GM21447 (cell line): ENCODE measurements at regions not wholly inside any gene's neighbourhood (a gene's known extent, or its start where the extent isn't known, plus 50 kb on each side); places are given as distances from the start of the nearest gene placed in this dataset.
"Not testable (repeated sequence)": the region's sequence is repeated elsewhere in the genome, so short reads cannot be mapped to it uniquely, and the experiment has no call there.

ENCODE experiments used
- ATAC-seq: cut with Tn5 transposase; IDR thresholded peaks from one replicate; pipeline ENCODE4 v1.9.1; 2021; ENCODE audit not compliant: unreplicated experiment

GRCh38 chr3:102034639-102035451 is 185.5 kb downstream of the NFKBIZ start:
- ATAC-seq, result no peak

DNA sequence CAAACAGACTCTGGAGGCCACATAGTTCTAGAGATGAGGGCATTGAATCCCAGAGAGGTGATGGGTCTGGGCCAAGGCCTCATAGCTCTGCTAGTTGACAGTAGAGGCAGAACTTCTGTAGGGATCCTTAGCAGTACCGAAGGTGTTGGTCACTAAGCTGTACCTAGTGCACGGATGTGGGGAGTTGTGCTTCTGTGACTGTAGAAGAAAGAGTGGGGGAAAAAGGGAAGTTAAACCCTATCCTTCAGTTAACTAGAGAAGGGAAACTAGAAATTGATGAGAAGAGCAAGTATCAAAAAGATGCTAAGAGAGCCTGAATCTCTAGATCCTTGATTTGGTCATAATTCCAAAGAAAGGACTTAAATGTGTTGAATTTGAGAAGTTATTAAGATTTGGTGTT is 186.7 kb downstream of the NFKBIZ start:
- ATAC-seq, result peak; percentile 49

GRCh38 chr3:102036472-102036871 is 187.2 kb downstream of the NFKBIZ start:
- ATAC-seq, result no peak

- no peak for ATAC-seq
These were observed 187.9 kb downstream of the NFKBIZ start for GRCh38 chr3:102037209-102037608.

DNA sequence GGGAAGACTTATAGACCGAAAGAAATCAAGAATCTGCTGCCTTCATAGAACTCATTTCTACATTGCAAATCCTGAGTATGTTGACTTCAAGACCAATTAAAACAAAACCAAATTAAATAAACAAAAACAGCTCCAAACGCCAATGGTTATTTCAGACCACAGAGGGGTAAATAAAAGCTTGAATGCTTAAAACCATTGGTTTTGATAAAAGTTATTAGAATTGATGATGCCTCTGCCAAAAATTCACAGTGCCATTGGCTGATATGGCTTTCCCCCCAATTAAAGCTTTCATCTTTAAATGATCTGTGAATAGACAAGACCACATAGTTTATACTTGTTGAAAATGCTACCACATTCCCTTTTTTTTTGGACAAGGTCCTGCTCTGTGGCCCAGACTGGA is 188.5 kb downstream of the NFKBIZ start:
- ATAC-seq, result no peak

- ATAC-seq, result peak; percentile 84
These were observed 189.3 kb downstream of the NFKBIZ start for GRCh38 chr3:102038477-102039142.

- not testable (repeated sequence) for ATAC-seq
These were observed 190.8 kb downstream of the NFKBIZ start for GRCh38 chr3:102040144-102040543.

- no peak for ATAC-seq
These were observed 204.2 kb downstream of the NFKBIZ start for GRCh38 chr3:102053375-102053989.

GRCh38 chr3:102054543-102055080 is 205.3 kb downstream of the NFKBIZ start:
- no peak for ATAC-seq

DNA sequence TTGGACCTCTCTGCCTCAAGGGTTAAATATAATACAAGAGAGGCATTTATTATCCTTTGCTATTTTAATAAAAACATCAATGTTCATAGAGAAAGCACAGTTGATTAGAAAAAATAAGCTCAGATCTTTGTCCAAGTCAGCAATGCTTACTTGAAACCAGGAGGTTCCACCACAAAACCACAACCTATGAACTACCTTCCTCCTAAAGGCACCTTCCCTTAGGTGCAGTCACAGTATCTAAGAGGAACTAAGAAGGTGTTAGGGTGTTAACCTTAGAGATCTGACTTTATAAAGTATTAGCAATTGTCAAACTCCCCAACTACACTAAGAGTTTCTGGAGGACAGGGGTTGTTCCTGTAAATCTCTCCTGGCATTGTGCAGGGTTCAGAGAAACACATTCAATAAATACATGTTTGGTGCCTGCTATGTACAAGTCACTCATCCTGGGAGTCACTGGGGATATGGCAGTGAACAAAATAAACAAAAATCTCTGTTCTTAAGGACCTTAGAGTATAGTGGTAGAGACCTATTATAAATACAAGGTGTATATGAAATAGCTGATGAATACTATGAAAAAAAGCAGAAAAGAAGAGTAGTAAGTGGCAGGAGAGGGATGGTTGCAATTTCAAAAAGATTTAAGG is 208.6 kb downstream of the NFKBIZ start:
- peak; percentile 71 for ATAC-seq

DNA sequence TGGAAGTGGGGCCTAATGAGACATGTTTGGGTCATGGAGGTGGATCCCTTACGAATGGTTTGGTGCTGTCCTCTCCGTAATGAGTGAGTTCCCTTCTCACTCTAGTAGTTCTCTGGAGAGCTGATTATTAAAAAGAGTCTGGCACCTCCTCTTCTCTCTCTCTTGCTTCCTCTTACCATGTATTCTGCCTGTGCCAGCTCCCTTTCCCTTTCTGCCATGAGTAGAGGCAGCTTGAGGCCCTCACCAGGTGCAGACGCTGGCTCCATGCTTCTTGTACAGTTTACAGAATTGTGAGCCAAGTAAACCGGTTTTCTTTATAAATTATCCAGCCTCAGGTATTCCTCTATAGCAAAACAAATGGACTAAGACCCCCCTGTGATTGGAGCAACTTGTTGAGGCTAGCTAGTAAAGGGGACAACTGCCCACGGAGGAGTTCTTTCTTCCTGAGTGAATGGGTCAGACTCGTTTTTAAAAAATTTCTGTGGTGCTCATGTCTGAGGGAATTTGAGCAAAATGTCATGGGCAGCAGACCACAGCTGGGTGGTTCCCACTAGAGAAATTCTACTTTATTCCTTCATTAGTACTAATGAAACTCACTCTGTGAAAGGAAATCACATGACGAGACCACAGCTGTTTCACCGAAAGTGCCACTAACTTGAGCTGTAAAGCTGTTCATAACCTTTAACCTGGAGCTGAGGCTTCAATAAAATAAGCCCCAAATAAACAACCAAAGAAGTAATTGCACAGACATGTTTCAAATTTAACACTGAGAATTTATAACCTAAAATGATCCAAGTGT is 210.0 kb downstream of the NFKBIZ start:
- peak; percentile 80 for ATAC-seq

DNA sequence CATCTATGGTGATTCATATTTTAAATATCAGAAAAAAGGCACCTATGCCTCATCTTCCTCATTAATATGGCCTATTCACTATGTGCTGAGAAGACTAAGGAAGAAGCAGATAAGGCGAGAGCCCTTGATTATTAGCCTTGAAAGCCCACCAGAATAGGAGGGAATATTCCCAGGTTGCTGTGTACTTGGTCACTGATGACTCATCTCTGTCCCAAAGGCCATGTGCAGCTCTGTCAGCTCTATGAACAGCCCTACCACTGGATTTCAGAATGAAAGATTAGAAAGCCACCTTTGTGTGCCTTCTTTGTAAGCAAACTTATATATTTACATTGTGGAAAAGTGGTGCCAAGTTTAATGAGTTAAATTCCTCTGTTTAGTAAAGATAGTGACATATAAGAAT is 211.5 kb downstream of the NFKBIZ start:
- no peak for ATAC-seq

DNA sequence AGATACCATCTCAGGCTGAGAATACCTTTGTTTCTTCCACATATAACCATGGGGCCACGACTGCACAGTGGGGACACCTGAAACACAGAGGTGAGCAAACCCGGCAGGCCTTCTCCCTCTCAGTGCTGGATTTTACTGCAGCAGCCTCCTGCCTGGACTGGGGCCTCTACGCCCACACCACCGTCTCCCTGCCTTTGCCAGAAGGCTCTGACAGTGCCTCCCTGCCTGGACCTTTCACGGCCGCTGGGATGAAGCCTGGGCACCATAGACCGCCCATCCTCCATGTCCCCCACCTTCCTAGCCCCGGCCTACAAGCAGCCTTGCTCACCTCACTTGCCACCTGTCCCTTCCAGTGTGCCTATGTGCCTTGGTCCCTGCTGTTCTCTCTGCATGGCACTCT is 214.3 kb downstream of the NFKBIZ start:
- ATAC-seq, result no peak

DNA sequence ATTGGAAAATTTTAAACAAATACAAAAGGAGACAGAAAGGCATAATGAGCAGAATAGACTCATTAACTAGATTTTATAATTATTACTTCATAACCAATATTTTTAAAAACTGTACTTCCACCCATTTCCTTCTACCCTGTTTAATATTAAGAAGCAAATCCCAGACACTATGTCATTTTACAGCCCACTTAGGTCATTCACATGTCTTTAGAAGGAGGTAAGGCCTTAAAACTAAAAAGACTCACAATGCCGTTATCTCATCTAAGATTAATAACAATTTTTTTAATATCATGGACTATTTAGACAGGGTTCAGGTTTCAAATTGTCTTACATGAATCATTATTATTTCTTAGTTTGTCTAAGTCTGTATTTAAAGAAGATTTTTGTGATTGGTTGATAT is 217.2 kb downstream of the NFKBIZ start:
- ATAC-seq, result no peak

DNA sequence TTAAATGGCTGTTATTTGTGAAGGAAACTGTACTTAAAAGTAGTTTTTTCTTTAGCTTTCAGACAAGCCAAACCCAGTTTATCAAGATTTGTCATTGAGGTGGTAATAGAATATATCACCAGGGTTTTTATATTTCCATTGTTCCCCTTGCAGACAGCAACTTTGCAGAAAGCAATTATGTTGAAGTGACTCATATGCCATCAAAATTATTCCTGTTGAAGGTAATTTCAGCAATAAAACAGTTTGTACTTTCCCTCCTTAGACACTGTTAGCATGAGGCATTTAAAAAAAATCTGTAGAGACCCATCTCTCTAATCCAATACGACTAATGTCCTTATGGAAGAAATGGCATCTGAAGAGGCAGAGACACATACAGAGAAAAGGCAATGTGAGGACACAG is 219.0 kb downstream of the NFKBIZ start:
- no peak for ATAC-seq

GRCh38 chr3:102068736-102069135 is 219.4 kb downstream of the NFKBIZ start:
- no peak for ATAC-seq

- ATAC-seq, result no peak
These were observed 219.9 kb downstream of the NFKBIZ start for GRCh38 chr3:102069211-102069662.

- ATAC-seq, result no peak
These were observed 225.6 kb downstream of the NFKBIZ start for GRCh38 chr3:102074946-102075345.

DNA sequence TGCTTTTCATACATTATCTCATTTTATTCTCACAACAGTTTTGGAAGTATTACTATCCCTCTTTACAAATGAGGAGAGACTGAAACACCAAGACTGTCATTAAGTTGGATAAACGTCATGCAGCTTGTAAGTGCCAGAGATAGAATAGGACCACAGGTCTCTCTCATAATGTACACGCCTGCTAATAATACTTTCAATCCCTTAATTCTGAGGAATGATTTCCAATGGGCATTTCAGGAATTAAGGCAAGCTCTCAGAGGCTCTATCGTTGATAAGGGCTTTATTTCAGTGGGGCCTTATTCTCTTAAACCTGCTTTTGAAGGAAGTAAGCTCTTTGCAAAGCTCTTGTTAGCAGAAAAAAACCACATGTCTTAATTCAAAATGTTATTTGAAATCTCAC is 229.1 kb downstream of the NFKBIZ start:
- ATAC-seq, result no peak
